GDM1 (cell line): ENCODE measurements at regions not wholly inside any gene's neighbourhood (a gene's known extent, or its start where the extent isn't known, plus 50 kb on each side); places are given as distances from the start of the nearest gene placed in this dataset.

ENCODE experiments used
- DNase-seq: peaks from one replicate; lab custom pipeline; 2025; lab: John Stamatoyannopoulos, UW

DNA sequence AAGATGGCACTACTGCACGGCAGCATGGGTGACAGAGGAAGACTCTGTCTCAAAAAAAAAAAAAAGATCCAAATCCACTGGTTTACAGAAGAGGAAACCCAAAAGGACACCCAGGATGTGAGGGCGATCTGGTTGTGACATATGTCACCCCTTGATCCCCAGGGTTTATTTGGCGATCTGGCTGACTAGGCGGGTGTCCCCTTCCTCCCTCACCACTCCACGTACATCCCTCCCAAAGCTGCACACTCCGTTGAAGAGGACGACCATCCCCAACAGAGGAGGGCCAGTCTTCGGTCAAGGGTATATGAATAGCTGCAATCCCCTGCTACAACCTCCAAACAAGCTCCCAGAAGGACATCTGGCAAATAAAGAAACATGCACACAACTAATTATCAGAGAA lies 111.6 kb downstream of the HTR5A start:
- DNase-seq, result no peak

DNA sequence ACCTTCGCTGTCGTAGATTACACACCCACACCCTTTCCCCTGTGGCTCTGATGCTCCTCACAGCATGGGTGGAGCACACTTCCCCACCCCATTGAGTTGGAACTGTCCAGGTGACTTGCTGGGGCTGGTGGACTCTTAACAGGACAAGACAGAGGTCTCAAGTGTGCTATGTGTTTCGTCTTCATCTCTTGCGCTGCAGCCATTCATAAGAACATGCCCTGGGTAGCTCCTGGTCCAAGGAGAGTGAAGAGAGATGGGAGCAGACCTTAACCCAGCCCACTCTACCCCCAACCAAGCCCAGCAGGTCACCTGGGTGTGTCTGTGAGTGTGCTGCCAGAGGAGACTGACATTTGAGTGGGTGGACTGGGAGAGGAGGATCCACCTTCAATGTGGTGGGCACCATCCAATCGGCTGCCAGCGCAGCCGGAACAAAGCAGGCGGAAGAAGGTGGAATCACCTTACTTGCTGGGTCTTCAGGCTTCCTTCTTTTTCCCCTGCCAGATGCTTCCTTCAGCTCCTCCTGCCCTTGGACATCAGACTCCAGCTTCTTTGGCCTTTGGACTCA lies 112.4 kb downstream of the HTR5A start:
- no peak for DNase-seq

DNA sequence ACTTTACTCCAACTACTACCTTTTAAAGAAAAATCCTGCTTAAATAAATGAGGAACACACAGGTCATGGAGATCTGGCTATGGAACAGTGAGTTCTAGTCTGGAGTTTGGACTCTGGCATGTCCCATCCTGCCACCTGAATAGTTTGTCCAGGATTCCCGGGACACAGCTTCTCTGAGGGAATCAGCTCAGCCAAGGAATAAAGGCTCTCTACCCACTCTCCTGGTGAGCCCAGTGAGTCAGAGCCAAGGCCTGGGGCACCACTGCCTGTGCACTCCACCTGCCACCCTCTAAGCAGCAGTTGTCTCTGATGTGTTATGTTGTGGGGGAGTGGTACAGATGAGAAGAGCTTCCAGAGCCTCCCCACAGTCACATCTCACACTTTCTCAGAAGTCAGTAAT lies 113.5 kb downstream of the HTR5A start:
- no peak for DNase-seq

DNA sequence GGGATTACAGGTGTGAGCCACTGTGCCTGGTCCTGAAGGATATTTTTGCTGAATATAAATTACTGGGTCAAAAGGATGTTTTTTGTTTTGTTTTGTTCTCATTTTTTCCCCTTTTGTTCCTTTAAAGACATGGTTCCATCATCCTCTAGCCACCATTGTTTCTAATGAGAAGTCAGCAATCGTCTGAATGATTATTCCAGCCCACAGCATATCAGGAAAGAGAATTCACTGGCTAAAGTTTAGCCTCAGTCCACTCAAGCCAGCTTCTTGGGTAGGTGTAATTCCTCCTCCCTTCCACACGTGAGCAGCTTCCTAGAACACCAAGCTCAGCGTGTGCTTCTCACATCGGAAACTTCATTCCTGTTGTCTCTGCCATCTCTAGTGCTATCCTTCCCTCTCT lies 112.8 kb upstream of the INSIG1 start:
- no peak for DNase-seq

DNA sequence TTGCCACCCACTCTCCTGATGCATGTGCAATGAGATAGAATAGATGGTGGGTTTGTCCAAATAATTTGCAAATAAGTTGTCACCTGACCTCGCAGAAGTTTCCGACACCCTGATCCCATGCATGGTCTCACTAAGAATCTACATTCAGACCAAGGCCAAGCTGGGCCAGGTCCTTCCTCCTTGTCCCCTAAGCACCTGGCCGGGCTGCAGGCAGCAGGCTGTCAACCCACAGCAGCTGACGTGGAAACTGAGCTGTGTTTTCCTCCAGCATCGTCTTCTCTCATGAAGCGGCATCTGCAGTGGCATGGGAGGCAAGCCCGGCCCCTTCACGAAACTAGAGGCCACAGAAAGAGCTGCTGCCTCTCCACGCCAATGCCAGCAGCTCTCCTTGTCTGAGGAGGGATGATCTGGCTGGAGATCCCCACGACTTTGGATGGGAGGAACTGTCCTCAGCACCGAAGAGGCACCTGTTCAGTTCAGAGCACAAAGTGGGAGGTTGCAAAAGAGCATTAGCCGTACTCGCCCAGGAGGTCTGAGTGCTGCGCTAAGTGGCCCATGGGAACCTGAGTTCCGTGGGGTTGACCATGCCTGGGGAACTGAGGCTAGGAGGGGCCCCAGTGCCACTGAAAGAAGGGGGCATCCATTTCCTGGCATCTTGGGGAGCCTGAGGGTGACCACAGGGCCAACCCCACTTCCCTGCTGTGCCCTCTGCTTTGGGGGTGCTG lies 110.5 kb upstream of the INSIG1 start:
- DNase-seq, result no peak

DNA sequence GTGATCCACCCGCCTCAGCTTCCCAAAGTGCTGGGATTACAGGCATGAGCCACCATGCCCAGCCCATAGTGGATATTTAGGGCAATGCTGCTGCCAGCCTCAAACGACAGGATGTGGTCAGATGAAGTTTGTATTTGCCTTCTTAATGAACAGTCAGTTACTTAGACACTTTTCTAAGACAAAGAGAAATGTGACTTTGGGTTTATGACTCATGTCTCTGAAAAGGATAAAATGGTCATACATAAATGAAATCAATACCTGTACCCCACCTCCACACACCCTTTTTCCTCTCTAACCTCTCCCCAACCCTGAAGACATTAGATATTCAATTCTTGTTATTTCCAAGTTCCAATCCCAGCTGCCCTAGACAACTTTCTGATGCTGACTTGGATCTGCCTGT lies 109.3 kb upstream of the INSIG1 start:
- DNase-seq, result no peak

DNA sequence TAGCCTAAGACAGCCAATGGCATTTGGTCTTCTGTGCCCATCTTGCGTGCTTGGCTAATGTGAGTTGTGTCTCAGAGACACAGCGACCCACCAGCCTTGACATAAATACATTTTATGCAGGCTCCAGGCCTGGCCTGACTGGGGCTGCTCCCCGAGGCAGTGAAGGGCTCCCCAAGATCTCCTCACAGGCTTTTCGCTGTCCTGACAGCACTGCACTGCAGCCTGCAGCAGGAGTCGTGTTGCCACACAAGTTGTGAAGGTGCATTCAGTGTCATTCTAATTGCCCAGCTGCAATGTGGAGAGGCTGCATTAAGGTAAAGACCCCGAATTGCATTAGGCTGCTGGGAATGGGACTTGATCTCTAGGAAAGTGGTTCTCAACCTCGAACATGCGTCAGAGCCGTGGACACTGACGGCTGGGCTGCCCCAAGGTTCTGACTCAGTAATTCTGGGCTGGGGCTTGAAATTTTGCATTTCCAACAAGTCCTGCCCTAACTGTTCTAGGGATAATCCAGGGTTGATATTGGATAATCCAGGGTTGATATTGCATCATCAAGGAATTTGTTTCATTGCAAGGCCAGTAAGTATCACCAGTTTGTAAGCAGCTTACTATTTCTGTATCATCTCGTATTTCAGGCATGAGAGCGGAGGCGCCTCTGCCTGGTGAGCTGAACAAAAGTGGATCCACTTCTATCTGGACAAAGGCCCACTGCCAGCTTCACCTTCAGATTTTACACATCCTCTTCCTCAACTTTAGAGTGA lies 108.7 kb upstream of the INSIG1 start:
- no peak for DNase-seq

DNA sequence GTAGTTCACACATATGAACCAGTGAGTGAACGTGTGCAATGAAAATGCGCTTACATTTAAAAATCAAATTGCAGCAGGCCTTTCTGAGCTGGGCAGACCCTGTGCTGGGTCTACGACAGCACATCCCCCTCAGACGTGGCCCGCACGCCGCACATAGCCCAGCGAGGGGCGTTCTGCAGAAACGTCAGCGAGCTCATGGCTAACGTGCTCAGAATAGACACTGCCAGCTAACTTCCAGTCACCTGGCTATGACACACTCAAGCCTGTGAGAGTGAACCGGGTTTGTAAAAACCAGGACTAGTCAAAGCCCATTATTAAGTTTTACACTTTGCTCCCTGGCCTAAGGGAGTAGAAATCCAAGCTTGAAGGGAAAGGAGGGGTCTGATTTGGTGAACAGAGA lies 108.1 kb upstream of the INSIG1 start:
- DNase-seq, result no peak

DNA sequence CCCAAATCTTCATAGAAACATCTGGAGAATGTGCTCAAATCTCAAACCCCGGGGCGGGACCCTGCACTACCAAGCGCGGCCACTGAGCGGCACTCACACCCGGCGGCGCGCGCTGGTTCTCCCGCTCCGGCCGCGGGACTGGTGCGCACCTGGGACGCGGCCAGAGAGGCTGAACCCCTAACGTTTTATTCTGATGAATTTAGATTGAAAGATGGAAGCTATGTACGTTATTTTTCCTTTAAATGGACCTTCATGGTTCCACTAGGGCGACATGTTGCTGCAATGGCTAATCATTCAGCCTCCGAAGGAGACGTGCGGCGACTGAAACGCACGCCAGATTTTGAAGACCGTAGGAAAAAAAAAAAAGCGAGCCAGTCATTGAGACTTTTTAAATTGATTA lies 107.0 kb upstream of the INSIG1 start:
- DNase-seq, result no peak

DNA sequence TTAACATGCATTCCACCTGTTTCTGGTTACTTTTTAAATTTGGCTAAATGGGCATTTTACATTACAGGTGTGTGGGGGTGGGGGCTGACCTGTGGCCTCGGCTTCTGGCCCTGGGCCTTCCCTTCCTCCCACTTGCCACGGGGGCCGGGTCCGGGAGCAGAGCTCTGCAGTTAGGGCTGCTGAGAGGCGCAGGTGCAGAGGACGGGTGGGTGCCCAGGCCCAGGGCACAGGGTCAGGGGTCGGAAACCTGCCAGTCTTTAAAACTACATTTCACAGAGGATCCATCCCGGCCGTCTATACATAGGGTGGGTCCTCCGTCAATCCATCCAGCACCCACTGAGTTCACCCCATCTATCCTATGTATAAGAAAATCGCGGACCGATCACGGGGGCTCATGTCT lies 106.5 kb upstream of the INSIG1 start:
- no peak for DNase-seq

DNA sequence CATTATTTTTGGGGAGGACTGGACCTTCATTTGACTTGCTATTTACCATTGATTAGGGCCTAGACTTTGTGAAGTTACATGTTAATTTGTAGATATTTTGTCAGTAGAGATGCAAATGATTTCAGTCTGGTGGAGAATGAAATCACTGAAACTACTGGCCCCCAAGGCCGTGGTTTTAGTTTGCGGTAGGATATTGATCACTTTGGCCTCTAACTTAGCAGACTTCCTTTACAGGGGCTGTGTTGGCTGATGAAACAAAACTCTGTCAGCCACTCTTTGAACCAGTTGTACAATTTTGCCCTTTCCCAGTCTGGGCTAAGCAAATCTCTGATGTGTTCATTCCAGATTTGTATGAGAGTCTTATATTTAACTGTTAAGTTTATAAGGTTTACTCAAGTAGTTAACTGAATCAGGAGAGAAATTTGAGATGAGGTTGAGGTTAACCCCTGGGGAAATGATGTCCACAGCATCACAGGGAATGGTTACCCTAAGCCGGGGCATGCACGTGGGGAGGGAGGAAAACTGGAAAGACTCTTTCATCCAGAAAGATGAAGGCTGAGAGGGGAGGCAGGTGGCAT lies 105.7 kb upstream of the INSIG1 start:
- no peak for DNase-seq

DNA sequence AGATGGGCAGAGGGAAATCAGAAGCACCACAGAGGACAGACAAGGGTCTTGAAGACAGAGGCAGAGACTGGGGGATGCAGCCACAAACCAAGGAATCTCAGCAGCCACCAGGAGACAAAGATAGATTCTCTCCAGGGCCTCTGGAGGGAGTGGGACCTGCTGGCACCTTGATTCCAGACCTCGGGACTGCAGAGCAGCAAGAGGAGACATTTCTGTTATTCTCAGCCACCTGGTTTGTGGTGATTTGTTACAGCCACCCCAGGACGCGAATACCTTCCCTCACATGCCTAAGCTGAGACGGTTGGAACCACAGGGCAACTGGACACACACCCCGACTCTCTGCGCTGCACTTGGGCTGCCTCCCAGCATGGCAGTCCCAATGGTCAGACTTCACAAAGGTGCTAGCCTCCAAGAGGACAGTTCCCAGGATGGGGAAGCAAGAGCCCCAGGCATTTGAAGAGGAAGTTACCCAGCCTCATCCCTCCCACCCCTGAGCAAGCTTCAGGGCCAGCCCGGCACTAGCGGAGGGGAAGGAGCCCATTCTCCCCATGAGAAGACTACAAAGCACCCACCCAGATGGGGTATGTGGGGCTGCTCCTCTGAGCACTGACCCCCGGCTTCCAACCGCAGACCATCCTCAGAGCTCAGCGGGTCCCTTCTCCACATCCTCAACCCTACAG lies 104.6 kb upstream of the INSIG1 start:
- no peak for DNase-seq

DNA sequence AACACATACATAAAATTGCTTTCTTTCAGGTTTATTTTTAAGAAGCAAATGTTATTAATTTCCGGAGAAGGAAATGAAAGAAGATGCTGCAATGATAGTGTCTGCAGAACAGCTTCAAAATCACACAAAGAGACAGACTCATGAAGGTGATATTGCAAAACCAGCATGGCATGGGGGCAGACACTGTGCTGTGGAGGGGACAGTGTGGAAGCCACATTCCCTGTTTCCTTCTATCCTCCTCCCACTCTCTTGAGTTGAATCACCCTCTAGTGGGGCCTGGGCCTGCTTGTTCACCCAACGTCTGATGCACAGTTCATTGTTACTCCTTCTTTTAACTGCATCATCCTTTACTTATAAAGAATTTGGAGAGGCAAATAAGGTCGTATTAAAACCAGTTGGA lies 104.0 kb upstream of the INSIG1 start:
- DNase-seq, result no peak

DNA sequence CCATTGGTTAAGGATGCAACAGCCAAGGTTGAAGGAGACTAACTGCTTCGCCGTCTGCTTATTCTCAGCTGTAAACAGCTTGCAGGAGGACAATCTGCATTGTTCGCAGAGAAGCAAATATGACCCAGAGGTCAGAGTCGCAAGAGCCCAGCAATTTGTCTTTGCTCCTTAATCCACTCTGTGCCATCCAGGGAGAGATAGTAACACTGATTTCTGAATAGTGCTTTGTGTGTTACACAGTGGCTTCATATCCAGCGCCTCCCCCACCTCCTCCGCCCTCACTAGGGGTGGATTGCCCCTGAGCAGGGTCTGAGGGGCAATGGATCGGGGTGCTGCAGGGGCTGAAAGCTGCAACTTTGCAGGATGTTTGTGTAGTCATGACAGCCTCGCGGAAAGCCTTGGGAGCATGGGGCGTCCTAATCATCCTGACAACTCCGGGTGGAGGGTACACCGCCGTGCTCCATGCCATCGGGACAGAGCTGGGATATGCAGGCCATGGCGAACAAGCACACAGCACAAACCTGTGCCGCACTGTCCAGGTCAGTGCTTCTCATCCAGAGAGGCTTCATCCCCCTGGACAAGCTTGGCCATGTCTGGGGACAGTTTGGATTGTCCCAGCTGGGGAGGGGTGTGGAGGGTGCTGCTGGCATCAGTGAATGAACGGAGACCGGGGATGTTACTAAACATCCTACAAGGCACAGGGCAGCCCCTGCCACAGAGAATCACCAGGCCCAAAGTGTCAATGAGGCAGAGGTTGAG lies 103.1 kb upstream of the INSIG1 start:
- no peak for DNase-seq

DNA sequence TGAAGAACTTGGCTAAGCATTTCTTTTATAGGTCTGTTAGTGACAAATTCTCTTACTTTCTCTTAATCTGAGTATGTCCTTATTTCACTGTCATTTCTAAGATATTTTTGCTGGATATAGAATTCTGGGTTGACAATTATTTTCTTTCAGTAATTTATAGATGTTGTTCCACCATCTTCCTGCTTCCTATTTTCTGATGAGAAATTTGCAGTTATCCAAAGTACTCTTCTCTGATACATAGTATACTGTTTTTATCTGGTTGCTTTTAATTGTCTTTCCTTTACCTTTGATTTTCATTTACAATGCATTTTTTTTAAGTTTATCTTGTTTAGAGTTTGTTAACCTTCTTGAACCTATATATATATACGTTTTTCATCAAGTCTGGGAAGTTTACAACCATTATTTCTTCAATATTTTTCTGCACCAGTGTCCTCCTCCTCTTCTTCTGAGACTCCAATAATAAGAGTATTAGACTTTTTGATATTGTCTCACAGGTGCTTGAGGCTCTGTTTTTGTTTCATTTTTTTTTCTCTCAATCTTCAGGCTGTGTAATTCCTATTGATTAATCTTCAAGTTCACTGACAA lies 101.6 kb upstream of the INSIG1 start:
- DNase-seq, result no peak

DNA sequence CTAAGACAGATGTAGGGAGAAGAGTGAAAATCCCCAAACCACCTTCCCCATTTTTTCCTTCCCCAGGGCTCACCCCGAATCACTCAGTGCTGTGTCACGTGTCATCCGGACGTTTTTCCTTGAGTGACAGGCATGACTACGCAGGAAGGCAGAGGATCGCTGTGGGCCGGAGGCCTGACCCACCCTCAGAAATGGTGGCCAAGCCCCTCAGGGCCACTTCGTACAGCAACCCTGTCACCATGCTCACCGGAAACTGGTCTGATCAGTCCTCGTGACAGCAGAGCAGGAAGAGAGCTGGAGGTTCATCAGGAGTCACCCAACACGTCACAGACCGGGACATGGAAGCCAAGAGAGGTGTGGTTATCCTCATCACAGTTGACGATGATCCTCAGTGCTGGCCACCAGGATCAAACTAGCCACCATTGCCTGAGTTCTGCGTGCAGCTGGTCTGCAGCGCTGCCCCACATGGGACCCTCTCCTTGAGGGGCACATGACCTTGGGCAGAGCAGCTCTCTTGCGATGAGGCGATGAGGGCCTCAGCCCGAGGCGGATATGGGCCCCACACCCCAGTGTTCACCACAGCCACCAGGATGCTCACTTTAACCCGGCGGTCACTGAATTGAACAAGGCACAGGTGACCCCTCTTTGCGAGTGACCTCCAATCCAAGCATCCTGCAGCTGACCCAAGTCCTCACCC lies 99.3 kb upstream of the INSIG1 start:
- DNase-seq, result no peak

DNA sequence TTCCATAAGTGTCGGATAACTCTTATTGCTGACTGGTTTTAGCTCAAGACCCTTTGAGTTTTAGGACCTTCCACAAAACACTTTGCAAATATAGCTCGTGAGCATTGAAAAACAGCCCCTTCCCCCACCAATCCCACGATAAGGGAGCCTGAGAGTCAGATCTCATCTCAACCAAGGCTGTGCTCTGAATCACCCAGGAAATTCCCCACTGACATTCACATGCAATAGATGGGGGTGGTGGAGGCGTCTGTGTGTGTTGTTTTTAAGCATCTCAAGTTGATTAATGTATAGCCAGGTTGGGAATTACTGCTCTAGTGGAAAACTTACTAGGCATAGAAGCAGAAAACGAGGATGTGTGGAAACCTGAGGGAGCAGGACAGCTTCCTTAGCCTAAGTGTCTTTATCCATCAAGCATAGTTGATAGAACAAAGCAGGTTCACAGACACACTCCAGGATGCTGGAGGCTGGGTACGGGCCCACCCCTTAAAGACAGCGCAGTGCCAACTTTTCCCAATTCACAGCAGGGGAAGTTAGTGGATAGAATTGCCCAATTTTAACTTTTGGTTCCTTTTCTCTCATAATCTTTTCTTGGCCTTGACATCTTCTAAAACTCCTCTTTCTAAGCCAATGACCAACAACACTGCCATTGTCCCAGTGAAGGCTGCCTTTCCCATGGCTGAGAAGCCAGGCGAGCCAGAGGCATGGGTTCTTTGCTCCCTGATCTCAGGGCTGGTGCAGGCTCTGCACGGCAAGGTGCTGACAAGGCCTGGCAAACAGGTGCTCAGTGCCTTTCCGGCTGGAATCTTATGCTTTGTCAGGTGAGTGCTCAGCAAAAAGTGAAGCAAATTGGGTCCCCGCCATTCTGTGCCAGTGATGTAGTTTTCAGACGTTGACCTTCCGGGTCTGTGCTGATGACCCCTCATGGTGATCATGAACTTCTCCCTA lies 98.5 kb upstream of the INSIG1 start:
- DNase-seq, result no peak

DNA sequence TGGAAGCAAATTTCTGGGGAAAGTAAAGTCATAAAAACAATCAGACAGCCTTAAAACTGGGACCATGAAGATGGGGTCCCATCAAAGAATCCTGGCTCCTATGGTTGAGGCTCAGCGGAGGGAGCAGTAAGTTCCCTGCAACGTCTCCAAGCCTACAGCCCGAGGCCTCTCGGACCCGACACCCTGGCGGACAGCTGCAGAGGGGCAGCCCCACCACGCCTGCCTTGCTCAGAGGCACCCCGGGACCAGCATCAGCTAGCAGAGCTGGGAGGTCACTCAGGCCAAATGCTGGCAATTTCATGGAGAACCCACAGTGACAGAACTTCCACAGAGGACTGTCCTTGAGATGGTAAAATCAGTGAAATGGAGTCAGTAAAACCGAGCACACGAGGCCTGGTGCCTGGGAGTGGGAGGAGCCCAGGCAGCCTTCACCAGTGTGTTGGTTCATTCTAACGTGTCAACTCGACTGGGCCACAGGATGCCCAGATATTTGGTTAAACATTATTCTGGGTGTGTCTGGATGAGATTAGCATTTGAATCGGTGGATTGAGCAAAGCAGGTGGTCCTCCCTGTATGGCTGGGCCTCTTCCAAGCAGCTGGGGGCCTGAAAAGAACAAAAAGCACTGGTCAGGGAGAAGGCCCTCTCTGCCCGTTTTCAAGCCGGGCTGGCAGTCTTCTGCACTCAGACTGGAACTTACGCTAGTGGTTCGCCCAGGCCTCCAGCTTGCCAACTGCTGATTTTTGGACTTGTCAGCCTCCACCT lies 96.2 kb upstream of the INSIG1 start:
- DNase-seq, result no peak
